ENCODE measurements at regions not wholly inside any gene's neighbourhood (a gene's known extent, or its start where the extent isn't known, plus 50 kb on each side); places are given as distances from the start of the nearest gene placed in this dataset.

DNA sequence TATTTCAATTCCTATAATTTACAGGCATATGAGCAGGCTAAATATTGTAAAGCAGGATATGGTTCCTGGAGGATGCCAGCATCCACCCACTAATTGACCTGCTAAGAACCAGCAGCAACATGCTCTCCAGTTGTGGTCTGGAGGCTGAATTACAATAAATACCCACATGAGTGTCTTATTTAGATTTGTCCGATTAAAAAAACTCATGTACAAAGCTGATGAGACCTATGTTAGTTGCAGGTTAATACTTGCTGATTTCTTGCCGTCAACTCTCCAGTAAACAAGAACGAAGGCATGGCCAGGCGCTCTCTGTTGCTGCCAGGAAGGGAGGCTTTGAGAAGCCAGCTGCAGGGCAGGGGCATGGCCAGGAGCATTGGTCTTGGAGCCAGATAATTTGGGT is 169.3 kb upstream of the PRICKLE1 start:
- TF ChIP-seq POLR2A (IDR thresholded peaks at IDR 0.05) (no peak), POLR2AphosphoS5 (IDR thresholded peaks at IDR 0.05; ENCODE audit: insufficient read depth in 1 of 2, low read depth in 1 of 2) (no peak)
- TF ChIP-seq, protein P1, sequence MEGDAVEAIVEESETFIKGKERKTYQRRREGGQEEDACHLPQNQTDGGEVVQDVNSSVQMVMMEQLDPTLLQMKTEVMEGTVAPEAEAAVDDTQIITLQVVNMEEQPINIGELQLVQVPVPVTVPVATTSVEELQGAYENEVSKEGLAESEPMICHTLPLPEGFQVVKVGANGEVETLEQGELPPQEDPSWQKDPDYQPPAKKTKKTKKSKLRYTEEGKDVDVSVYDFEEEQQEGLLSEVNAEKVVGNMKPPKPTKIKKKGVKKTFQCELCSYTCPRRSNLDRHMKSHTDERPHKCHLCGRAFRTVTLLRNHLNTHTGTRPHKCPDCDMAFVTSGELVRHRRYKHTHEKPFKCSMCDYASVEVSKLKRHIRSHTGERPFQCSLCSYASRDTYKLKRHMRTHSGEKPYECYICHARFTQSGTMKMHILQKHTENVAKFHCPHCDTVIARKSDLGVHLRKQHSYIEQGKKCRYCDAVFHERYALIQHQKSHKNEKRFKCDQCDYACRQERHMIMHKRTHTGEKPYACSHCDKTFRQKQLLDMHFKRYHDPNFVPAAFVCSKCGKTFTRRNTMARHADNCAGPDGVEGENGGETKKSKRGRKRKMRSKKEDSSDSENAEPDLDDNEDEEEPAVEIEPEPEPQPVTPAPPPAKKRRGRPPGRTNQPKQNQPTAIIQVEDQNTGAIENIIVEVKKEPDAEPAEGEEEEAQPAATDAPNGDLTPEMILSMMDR (IDR thresholded peaks at IDR 0.05), result no peak

Measured in vagina (tissue), 2 donors.